Astrocyte of the spinal cord (primary cell): ENCODE measurements at regions not wholly inside any gene's neighbourhood (a gene's known extent, or its start where the extent isn't known, plus 50 kb on each side); places are given as distances from the start of the nearest gene placed in this dataset.

Experiments used
- DNase-seq: peaks from one replicate; pipeline ENCODE4 v3.0.0; 2011; ENCODE audit warnings: low read depth, low spot score
- H3K4me3 ChIP-seq: 2 replicates; pipeline ENCODE4 v1.5.1; 2011; ENCODE audit warnings: low read depth, mild to moderate bottlenecking, low read length, moderate library complexity
- CTCF ChIP-seq: IDR thresholded peaks from 2 replicates; pipeline ENCODE4 v1.5.1; 2012; ENCODE audit warnings: low read depth, mild to moderate bottlenecking, low read length, inconsistent platforms
- in situ Hi-C: cut with HindIII; loops from 2 replicates; pipeline ENCODE4 v1.10.0; 2017; ENCODE audit warnings: low sequenced_read_pairs

- in situ Hi-C loops = no loop called here
- DNase-seq = peak; percentile 68
- no peak overlapping the region for H3K4me3 ChIP-seq
- TF ChIP-seq CTCF = peak; percentile 76
Observed at GRCh38 chr1:209202830-209203532, 380.5 kb upstream of the CAMK1G start.

GRCh38 chr1:209203533-209203895 is 380.0 kb upstream of the CAMK1G start:
- H3K4me3 ChIP-seq = no peak overlapping the region
- in situ Hi-C loops = no loop called here
- no peak for DNase-seq
- TF ChIP-seq CTCF = no peak

- DNase-seq = no peak
- TF ChIP-seq CTCF = no peak
- no peak overlapping the region for H3K4me3 ChIP-seq
- in situ Hi-C loops = no loop called here
Observed at GRCh38 chr1:209205039-209205438, 378.5 kb upstream of the CAMK1G start.

GRCh38 chr1:209207126-209207700 is 376.3 kb upstream of the CAMK1G start:
- no peak for DNase-seq
- H3K4me3 ChIP-seq = no peak overlapping the region
- no peak for TF ChIP-seq CTCF
- in situ Hi-C loops = no loop called here

- peak; percentile 70 for DNase-seq
- H3K4me3 ChIP-seq = peak overlapping the region; percentile 8
- peak; percentile 89 for TF ChIP-seq CTCF
- in situ Hi-C loops = no loop called here
Observed at GRCh38 chr1:209207701-209208286, 375.7 kb upstream of the CAMK1G start.

GRCh38 chr1:209208648-209209047 is 374.9 kb upstream of the CAMK1G start:
- in situ Hi-C loops = no loop called here
- no peak overlapping the region for H3K4me3 ChIP-seq
- no peak for TF ChIP-seq CTCF
- DNase-seq = no peak
